Erythroblast (primary cell): ENCODE measurements at regions not wholly inside any gene's neighbourhood (a gene's known extent, or its start where the extent isn't known, plus 50 kb on each side); places are given as distances from the start of the nearest gene placed in this dataset.

Source experiments
- GATA1 ChIP-seq: IDR thresholded peaks from 2 replicates; pipeline ENCODE4 v1.6.1; 2011; ENCODE audit warnings: low read depth, mild to moderate bottlenecking, control low read depth, low read length, moderate library complexity
- POLR2A ChIP-seq: IDR thresholded peaks from 2 replicates; pipeline ENCODE4 v1.6.1; 2011; ENCODE audit warnings: mild to moderate bottlenecking, low read length

GRCh38 chr16:63289834-63290460 lies 1253.7 kb upstream of the CDH8 start:
- TF ChIP-seq POLR2A, result no peak
- TF ChIP-seq GATA1, result no peak
